Neuronal stem cell (in vitro differentiated cells): ENCODE measurements at regions not wholly inside any gene's neighbourhood (a gene's known extent, or its start where the extent isn't known, plus 50 kb on each side); places are given as distances from the start of the nearest gene placed in this dataset.
"Not testable (repeated sequence)": the region's sequence is repeated elsewhere in the genome, so short reads cannot be mapped to it uniquely, and the experiment has no call there.

ENCODE experiments used
- DNase-seq: peaks from one replicate; pipeline ENCODE4 v3.0.0-alpha.2; 2013; ENCODE audit warnings: low spot score
- H2AFZ ChIP-seq: one replicate; pipeline ENCODE4 v1.6.1; 2013; ENCODE audit warnings: mild to moderate bottlenecking, low read length, inconsistent platforms
- H2AK5ac ChIP-seq: 2 replicates; pipeline ENCODE4 v1.6.1; 2013; ENCODE audit warnings: low read depth, mild to moderate bottlenecking, inconsistent platforms, low read length, moderate library complexity, mixed read lengths
- H2BK120ac ChIP-seq: 2 replicates; pipeline ENCODE4 v1.6.1; 2013; ENCODE audit warnings: low read depth, mild to moderate bottlenecking, inconsistent platforms, low read length, moderate library complexity, mixed read lengths
- H2BK12ac ChIP-seq: one replicate; pipeline ENCODE4 v1.6.1; 2013; ENCODE audit warnings: low read length, inconsistent platforms
- H2BK15ac ChIP-seq: 2 replicates; pipeline ENCODE4 v1.6.1; 2013; ENCODE audit warnings: mild to moderate bottlenecking, low read length, inconsistent platforms, mixed read lengths
- H2BK5ac ChIP-seq: one replicate; pipeline ENCODE4 v1.6.1; 2013; ENCODE audit warnings: inconsistent platforms, mild to moderate bottlenecking, low read length, moderate library complexity
- H3K14ac ChIP-seq: one replicate; pipeline ENCODE4 v1.6.1; 2013; ENCODE audit warnings: low read length, inconsistent platforms
- H3K18ac ChIP-seq: 2 replicates; pipeline ENCODE4 v1.6.1; 2013; ENCODE audit warnings: low read length, inconsistent platforms
- H3K23ac ChIP-seq: 2 replicates; pipeline ENCODE4 v1.6.1; 2013; ENCODE audit warnings: low read depth, mild to moderate bottlenecking, mixed read lengths, low read length, inconsistent platforms; ENCODE audit not compliant: poor library complexity
- H3K27ac ChIP-seq: replicated peaks from 3 replicates; pipeline ENCODE4 v1.5.1; 2013; ENCODE audit warnings: low read length, inconsistent platforms
- H3K27me3 ChIP-seq, 3 experiments: 2 replicates each; pipeline ENCODE4 v1.6.1; 2013; ENCODE audit warnings: low read length in 3 of 3, mild to moderate bottlenecking in 2 of 3, inconsistent platforms in 1 of 3, low read depth in 1 of 3, mixed read lengths in 1 of 3, moderate library complexity in 1 of 3; ENCODE audit not compliant: control insufficient read depth in 3 of 3, insufficient read depth in 3 of 3
- H3K36me3 ChIP-seq, 2 donors: replicated peaks in 1 of 2; 2 replicates each; pipeline ENCODE4 v1.6.1; 2013; ENCODE audit warnings: low read length in 2 of 2; ENCODE audit not compliant: control insufficient read depth in 2 of 2, insufficient read depth in 2 of 2
- H3K4ac ChIP-seq: 2 replicates; pipeline ENCODE4 v1.6.1; 2013; ENCODE audit warnings: inconsistent platforms, mild to moderate bottlenecking, low read length, moderate library complexity
- H3K4me1 ChIP-seq, 2 donors: 1 replicate in 1 of 2; 2 replicates in 1 of 2; pipeline ENCODE4 v1.6.1; 2013; ENCODE audit warnings: low read length in 2 of 2, low read depth in 1 of 2; ENCODE audit not compliant: control insufficient read depth in 2 of 2, insufficient read depth in 1 of 2
- H3K4me2 ChIP-seq: one replicate; pipeline ENCODE4 v1.6.1; 2013; ENCODE audit warnings: mild to moderate bottlenecking, low read length, inconsistent platforms; ENCODE audit not compliant: insufficient read depth, poor library complexity, severe bottlenecking
- H3K4me3 ChIP-seq, 2 donors: 2 replicates each; pipeline ENCODE4 v1.5.1; 2013; ENCODE audit warnings: low read length in 2 of 2, mild to moderate bottlenecking in 2 of 2, inconsistent platforms in 1 of 2, moderate library complexity in 1 of 2
- H3K79me1 ChIP-seq: one replicate; pipeline ENCODE4 v1.6.1; 2013; ENCODE audit warnings: low read depth, mild to moderate bottlenecking, inconsistent platforms, low read length, moderate library complexity
- H3K9ac ChIP-seq: one replicate; pipeline ENCODE4 v1.6.1; 2013; ENCODE audit warnings: mild to moderate bottlenecking, low read depth, low read length, inconsistent platforms; ENCODE audit not compliant: poor library complexity
- H3K9me3 ChIP-seq, 2 donors: replicated peaks in 1 of 2; 2 replicates each; pipeline versions ENCODE3 to v1.6.1; 2013; ENCODE audit warnings: low read length in 2 of 2, mild to moderate bottlenecking in 2 of 2, inconsistent platforms in 1 of 2, low read depth in 1 of 2, mixed read lengths in 1 of 2, moderate library complexity in 1 of 2; ENCODE audit not compliant: control insufficient read depth in 2 of 2, insufficient read depth in 1 of 2
- H4K8ac ChIP-seq: one replicate; pipeline ENCODE4 v1.6.1; 2013; ENCODE audit warnings: low read depth, mild to moderate bottlenecking, inconsistent platforms, low read length, moderate library complexity
- H4K91ac ChIP-seq: one replicate; pipeline ENCODE4 v1.6.1; 2013; ENCODE audit warnings: low read length, low read depth, mild to moderate bottlenecking, inconsistent platforms; ENCODE audit not compliant: poor library complexity
- WGBS, 2 donors: extraction: QIAGEN DNeasy Blood & Tissue Kit; methylation state at CpG; one replicate each; pipeline ENCODE4 v1.1.7; 2013; ENCODE audit warnings: missing lambda C conversion rate in 2 of 2, mixed read lengths in 1 of 2; ENCODE audit not compliant: insufficient read length in 2 of 2, insufficient replicate concordance in 1 of 2; ENCODE audit errors: extremely low coverage in 2 of 2; 5-methylcytosine and 5-hydroxymethylcytosine counted together

DNA sequence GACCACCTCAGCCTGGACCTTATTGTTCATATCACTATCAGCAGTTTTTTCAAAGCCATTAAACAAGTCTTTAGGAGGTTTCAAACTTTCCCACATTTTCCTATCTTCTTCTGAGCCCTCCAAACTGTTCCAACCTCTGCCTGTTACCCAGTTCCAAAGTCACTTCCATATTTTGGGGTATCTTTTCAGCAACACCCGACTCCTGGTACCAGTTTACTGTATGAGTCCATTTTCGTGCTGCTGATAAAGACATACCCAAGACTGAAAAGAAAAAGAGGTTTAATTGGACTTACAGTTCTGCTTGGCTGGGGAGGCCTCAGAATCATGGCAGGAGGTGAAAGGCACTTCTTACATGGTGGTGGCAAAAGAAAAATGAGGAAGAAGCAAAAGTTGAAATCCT lies 195.9 kb upstream of the NR3C2 start:
- H3K14ac ChIP-seq, H3K9ac ChIP-seq: not testable (repeated sequence)
- WGBS, 2 donors: no CpG with 5 or more reads among the region's 2 CpGs

DNA sequence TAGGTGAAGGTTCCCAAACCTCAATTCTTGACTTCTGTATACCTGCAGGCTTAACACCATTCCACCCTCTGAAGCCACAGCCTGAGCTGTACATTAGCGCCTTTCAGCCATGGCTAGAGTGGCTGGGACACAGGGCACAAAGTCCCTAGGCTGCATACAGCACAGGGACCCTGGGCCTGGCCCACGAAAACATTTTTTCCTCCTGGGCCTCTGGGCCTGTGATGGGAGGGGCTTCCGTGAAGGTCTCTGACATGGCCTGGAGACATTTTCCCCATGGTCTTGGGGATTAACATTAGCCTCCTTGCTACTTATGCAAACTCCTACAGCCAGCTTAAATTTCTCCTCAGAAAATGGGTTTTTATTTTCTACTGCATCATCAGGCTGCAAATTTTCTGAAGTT lies 195.2 kb upstream of the NR3C2 start:
- H2AK5ac ChIP-seq, H2BK120ac ChIP-seq, H3K23ac ChIP-seq, H3K27me3 ChIP-seq, H3K18ac ChIP-seq, DNase-seq, H3K4me3 ChIP-seq, H3K9me3 ChIP-seq, H3K79me1 ChIP-seq, H3K36me3 ChIP-seq, H2BK15ac ChIP-seq, H2BK5ac ChIP-seq, H3K9ac ChIP-seq, H2BK12ac ChIP-seq, H4K8ac ChIP-seq, H3K27ac ChIP-seq, H3K14ac ChIP-seq, H3K4me1 ChIP-seq, H3K4ac ChIP-seq, H2AFZ ChIP-seq, H4K91ac ChIP-seq, H3K4me2 ChIP-seq: not testable (repeated sequence)
- WGBS, 2 donors: no CpG with 5 or more reads among the region's 3 CpGs

More for the DNA sequence above, 195.9 kb upstream of the NR3C2 start:
- H2BK120ac ChIP-seq, H3K27me3 ChIP-seq, H3K23ac ChIP-seq, H3K4ac ChIP-seq, H2BK5ac ChIP-seq, H2BK15ac ChIP-seq, H2AK5ac ChIP-seq, H2AFZ ChIP-seq, H3K4me2 ChIP-seq, H3K27ac ChIP-seq, H3K4me1 ChIP-seq, H4K91ac ChIP-seq, DNase-seq, H4K8ac ChIP-seq, H3K18ac ChIP-seq, H3K9me3 ChIP-seq, H2BK12ac ChIP-seq, H3K79me1 ChIP-seq, H3K36me3 ChIP-seq, H3K4me3 ChIP-seq: not testable (repeated sequence)

DNA sequence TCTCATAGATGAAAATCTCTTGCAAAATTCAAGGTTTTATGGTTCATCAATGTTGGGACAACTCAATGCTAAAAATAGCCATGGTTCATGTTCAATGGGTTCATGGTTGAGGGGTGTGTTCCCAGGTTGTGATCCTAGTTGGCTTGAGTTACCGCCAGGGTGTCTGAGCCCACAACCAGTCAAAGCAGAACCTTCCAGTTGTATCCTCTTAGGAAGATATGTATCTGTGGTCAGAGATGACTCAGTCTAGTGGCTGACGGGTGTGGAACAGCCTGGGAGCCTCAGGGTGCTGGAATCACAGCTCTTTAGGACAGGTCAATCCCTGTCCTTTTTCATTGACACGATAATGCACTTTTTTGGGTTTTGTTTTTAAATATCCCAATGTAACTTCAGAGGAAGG lies 192.3 kb upstream of the NR3C2 start:
- Histone ChIP-seq H3K9me3 (no peaks in the 10 kb centered on the region), H3K23ac (no peak overlapping the region), H2BK120ac (no peak overlapping the region), H3K4ac (no peak overlapping the region), H3K4me3 (no peak overlapping the region), H3K79me1 (no peaks in the 10 kb centered on the region), H3K36me3 (no peaks in the 10 kb centered on the region), H4K8ac (no peak overlapping the region), H3K14ac (no peak overlapping the region), H2BK15ac (no peak overlapping the region), H2AK5ac (no peak overlapping the region), H2BK12ac (no peak overlapping the region), H2AFZ (no peak overlapping the region), H3K27ac (no peak overlapping the region), H3K4me1 (no peaks in the 10 kb centered on the region), H3K27me3 (no peaks in the 10 kb centered on the region), H4K91ac (no peak overlapping the region), H2BK5ac (no peak overlapping the region), H3K4me2 (no peak overlapping the region), H3K18ac (no peak overlapping the region), H3K9ac (no peak overlapping the region)
- no CpG with 5 or more reads among the region's 3 CpGs for WGBS, 2 donors
- no peak for DNase-seq

DNA sequence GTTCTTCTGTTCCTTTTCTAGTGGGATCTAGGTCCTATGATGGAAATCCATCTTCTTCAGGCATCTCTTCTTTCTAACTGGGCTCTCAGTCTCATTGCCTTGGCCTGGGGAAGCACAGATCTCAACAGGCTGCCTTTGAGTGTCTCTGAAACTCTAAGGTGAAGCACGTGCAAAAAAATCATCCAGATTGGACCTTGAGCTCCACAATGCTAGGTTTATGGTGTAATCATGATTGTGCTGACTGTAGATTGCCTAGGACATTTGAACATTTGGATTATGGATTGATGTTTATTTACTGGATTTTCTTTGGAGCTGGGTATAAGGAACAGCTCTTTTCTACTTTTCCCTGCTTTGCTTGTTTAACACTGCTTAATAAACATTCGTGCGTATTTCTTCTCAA lies 191.5 kb upstream of the NR3C2 start:
- Histone ChIP-seq H2AK5ac (no peak overlapping the region), H3K27ac (no peak overlapping the region), H3K18ac (no peak overlapping the region), H3K23ac (no peak overlapping the region), H3K36me3 (no peaks in the 10 kb centered on the region), H2AFZ (no peak overlapping the region), H3K27me3 (no peaks in the 10 kb centered on the region), H3K14ac (no peak overlapping the region), H3K79me1 (no peaks in the 10 kb centered on the region), H4K91ac (no peak overlapping the region), H3K9me3 (no peaks in the 10 kb centered on the region), H3K4ac (no peak overlapping the region), H2BK5ac (no peak overlapping the region), H2BK15ac (no peak overlapping the region), H2BK120ac (no peak overlapping the region), H2BK12ac (no peak overlapping the region), H3K4me1 (no peaks in the 10 kb centered on the region), H3K4me2 (no peak overlapping the region), H3K4me3 (no peak overlapping the region), H3K9ac (no peak overlapping the region), H4K8ac (no peak overlapping the region)
- WGBS, 2 donors: no CpG with 5 or more reads among the region's 3 CpGs
- no peak for DNase-seq
